ENCODE measurements at regions not wholly inside any gene's neighbourhood (a gene's known extent, or its start where the extent isn't known, plus 50 kb on each side); places are given as distances from the start of the nearest gene placed in this dataset.

DNA sequence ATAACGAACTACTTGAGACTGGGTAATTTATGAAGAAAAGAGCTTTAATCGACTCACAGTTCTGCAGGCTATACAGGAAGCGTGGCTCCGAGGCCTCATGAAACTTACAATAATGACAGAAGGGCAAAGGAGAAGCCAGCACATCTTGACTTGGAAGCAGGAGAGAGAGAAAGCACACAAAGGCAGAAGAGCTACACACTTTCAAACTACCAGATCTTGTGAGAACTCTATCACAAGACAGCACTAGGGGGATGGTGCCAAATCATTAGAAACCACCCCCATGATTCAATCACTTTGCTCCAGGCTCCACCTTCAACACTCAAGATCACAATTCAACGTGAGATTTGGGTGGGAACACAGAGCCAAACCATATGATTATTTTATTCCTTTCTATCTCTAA is 655.9 kb upstream of the SYT4 start:
- TF ChIP-seq EZH2 (IDR thresholded peaks at IDR 0.05) (no peak), POLR2AphosphoS5 (IDR thresholded peaks at IDR 0.05; ENCODE audit: borderline replicate concordance, low read depth, low read length) (0 out of 2 replicates have a peak, but pooled peaks have one; percentile 18), FOXP2 (optimal IDR thresholded peaks at IDR 0.05; ENCODE audit: control extremely low read depth, extremely low read length, insufficient read depth) (no peak)

All from SK-N-MC (cell line).